ENCODE measurements at regions not wholly inside any gene's neighbourhood (a gene's known extent, or its start where the extent isn't known, plus 50 kb on each side); places are given as distances from the start of the nearest gene placed in this dataset.

- no peak overlapping the region for H3K4me3 ChIP-seq (ENCODE audit: low read depth, low read length)
- TF ChIP-seq CTCF (IDR thresholded peaks at IDR 0.05; ENCODE audit: low read depth, low read length), result no peak
These were observed 95.7 kb upstream of the IL15 start for GRCh38 chr4:141540643-141541042.

- H3K4me3 ChIP-seq (ENCODE audit: low read depth, low read length), result no peak overlapping the region
- no peak for TF ChIP-seq CTCF (IDR thresholded peaks at IDR 0.05; ENCODE audit: low read depth, low read length)
These were observed 94.5 kb upstream of the IL15 start for GRCh38 chr4:141541851-141542250.

- no peak overlapping the region for H3K4me3 ChIP-seq (ENCODE audit: low read depth, low read length)
- no peak for TF ChIP-seq CTCF (IDR thresholded peaks at IDR 0.05; ENCODE audit: low read depth, low read length)
These were observed 93.2 kb upstream of the IL15 start for GRCh38 chr4:141543176-141543575.

- no peak overlapping the region for H3K4me3 ChIP-seq (ENCODE audit: low read depth, low read length)
- no peak for TF ChIP-seq CTCF (IDR thresholded peaks at IDR 0.05; ENCODE audit: low read depth, low read length)
These were observed 92.7 kb upstream of the IL15 start for GRCh38 chr4:141543706-141544105.

GRCh38 chr4:141548791-141549190 lies 87.6 kb upstream of the IL15 start:
- no peak for TF ChIP-seq CTCF (IDR thresholded peaks at IDR 0.05; ENCODE audit: low read depth, low read length)
- H3K4me3 ChIP-seq (ENCODE audit: low read depth, low read length), result no peak overlapping the region

- no peak overlapping the region for H3K4me3 ChIP-seq (ENCODE audit: low read depth, low read length)
- TF ChIP-seq CTCF (IDR thresholded peaks at IDR 0.05; ENCODE audit: low read depth, low read length), result no peak
These were observed 76.3 kb upstream of the IL15 start for GRCh38 chr4:141560056-141560455.

GRCh38 chr4:141562649-141563048 lies 73.7 kb upstream of the IL15 start:
- H3K4me3 ChIP-seq (ENCODE audit: low read depth, low read length), result no peak overlapping the region
- no peak for TF ChIP-seq CTCF (IDR thresholded peaks at IDR 0.05; ENCODE audit: low read depth, low read length)
